GM12878 (cell line): ENCODE measurements at regions not wholly inside any gene's neighbourhood (a gene's known extent, or its start where the extent isn't known, plus 50 kb on each side); places are given as distances from the start of the nearest gene placed in this dataset.

Experiments
- MAX ChIP-seq: IDR thresholded peaks from 2 replicates; pipeline ENCODE4 v1.6.1; 2012; ENCODE audit warnings: low read depth, low read length, improper control_type of control experiment
- PML ChIP-seq: IDR thresholded peaks from 2 replicates; pipeline ENCODE4 v1.6.1; 2012; ENCODE audit warnings: low read length, inconsistent platforms
- RFX5 ChIP-seq: IDR thresholded peaks from 2 replicates; pipeline ENCODE4 v1.6.1; 2011; ENCODE audit warnings: low read depth, low read length, improper control_type of control experiment
- TF ChIP-seq, protein P1 (sequence below): fragments of 450-650 bp; formaldehyde crosslinking; IDR thresholded peaks from 2 replicates; pipeline ENCODE4 v1.4.0; 2020; ENCODE audit warnings: mild to moderate bottlenecking, moderate library complexity
- TF ChIP-seq, protein P2 (sequence below): fragments of 450-650 bp; IDR thresholded peaks from 2 replicates; pipeline ENCODE4 v1.6.1; 2016; ENCODE audit warnings: mild to moderate bottlenecking
- TF ChIP-seq, protein P3 (sequence below): fragments of 450-650 bp; IDR thresholded peaks from 2 replicates; pipeline ENCODE4 v1.6.1; 2014; ENCODE audit warnings: mild to moderate bottlenecking

- TF ChIP-seq, protein P1, sequence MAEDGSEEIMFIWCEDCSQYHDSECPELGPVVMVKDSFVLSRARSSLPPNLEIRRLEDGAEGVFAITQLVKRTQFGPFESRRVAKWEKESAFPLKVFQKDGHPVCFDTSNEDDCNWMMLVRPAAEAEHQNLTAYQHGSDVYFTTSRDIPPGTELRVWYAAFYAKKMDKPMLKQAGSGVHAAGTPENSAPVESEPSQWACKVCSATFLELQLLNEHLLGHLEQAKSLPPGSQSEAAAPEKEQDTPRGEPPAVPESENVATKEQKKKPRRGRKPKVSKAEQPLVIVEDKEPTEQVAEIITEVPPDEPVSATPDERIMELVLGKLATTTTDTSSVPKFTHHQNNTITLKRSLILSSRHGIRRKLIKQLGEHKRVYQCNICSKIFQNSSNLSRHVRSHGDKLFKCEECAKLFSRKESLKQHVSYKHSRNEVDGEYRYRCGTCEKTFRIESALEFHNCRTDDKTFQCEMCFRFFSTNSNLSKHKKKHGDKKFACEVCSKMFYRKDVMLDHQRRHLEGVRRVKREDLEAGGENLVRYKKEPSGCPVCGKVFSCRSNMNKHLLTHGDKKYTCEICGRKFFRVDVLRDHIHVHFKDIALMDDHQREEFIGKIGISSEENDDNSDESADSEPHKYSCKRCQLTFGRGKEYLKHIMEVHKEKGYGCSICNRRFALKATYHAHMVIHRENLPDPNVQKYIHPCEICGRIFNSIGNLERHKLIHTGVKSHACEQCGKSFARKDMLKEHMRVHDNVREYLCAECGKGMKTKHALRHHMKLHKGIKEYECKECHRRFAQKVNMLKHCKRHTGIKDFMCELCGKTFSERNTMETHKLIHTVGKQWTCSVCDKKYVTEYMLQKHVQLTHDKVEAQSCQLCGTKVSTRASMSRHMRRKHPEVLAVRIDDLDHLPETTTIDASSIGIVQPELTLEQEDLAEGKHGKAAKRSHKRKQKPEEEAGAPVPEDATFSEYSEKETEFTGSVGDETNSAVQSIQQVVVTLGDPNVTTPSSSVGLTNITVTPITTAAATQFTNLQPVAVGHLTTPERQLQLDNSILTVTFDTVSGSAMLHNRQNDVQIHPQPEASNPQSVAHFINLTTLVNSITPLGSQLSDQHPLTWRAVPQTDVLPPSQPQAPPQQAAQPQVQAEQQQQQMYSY (CRISPR knock-in tag) = no peak
- TF ChIP-seq, protein P2, sequence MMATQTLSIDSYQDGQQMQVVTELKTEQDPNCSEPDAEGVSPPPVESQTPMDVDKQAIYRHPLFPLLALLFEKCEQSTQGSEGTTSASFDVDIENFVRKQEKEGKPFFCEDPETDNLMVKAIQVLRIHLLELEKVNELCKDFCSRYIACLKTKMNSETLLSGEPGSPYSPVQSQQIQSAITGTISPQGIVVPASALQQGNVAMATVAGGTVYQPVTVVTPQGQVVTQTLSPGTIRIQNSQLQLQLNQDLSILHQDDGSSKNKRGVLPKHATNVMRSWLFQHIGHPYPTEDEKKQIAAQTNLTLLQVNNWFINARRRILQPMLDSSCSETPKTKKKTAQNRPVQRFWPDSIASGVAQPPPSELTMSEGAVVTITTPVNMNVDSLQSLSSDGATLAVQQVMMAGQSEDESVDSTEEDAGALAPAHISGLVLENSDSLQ = no peak
- TF ChIP-seq, protein P3, sequence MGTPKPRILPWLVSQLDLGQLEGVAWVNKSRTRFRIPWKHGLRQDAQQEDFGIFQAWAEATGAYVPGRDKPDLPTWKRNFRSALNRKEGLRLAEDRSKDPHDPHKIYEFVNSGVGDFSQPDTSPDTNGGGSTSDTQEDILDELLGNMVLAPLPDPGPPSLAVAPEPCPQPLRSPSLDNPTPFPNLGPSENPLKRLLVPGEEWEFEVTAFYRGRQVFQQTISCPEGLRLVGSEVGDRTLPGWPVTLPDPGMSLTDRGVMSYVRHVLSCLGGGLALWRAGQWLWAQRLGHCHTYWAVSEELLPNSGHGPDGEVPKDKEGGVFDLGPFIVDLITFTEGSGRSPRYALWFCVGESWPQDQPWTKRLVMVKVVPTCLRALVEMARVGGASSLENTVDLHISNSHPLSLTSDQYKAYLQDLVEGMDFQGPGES = no peak
- no peak for TF ChIP-seq MAX
- TF ChIP-seq PML = no peak
- TF ChIP-seq RFX5 = no peak
These were observed 116.5 kb downstream of the SALL1 start (continued) for GRCh38 chr16:51034481-51035109.
